Hematopoietic multipotent progenitor cell treated with erythropoietin and hydrocortisone succinate and interleukin-3 and kit ligand, for 17 days (in vitro differentiated cells): ENCODE measurements at regions not wholly inside any gene's neighbourhood (a gene's known extent, or its start where the extent isn't known, plus 50 kb on each side); places are given as distances from the start of the nearest gene placed in this dataset.
"Not testable (repeated sequence)": the region's sequence is repeated elsewhere in the genome, so short reads cannot be mapped to it uniquely, and the experiment has no call there.

ENCODE experiments used
- DNase-seq: peaks from one replicate; pipeline ENCODE4 v3.0.0-alpha.2; 2015; ENCODE audit warnings: low spot score

DNA sequence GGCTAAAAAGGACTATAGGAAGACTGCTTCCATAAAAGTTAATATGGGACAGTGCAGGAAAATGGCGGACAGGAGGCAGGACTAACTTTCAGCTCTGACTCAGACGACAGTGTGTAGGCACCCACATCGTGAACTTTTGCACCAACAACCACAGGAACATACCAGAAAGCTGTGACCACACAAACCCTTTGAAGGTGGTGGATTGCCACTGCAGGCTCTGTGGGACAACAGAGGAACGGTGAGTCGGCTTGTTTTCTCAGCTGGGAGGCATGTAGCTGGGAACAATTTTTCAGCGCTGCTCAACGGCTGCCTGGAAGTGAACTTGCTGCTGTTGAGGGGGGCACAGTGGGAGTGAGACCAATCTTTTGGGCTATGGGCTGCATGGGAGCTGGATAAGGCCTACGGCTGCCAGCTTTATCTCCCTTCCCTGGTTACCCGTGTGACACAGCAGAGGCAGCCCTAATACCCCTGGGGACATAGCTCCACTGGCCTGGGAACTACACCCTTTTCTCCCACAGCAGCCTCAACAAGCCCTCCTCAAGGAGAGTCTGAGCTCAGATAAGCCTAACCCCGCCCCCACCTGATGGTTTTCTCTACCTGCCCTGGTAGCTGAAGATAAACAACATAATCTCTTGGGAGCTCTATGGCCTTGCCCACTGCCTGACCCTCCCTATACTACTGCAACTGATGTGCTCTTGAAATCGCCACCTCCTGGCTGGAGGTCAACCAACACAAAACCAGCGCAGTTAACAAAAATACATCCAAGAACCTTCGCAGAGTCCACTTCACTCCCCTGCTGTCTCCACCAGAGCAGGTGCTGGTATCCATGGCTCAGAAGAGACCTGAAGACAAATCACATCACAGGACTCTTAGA, 1537.0 kb downstream of the C4orf33 start:
- DNase-seq = no peak

- DNase-seq = no peak
These were observed 1540.5 kb downstream of the C4orf33 start for GRCh38 chr4:130636486-130636885.

- no peak for DNase-seq
These were observed 1544.6 kb downstream of the C4orf33 start for GRCh38 chr4:130640592-130640991.

GRCh38 chr4:130646886-130647285, 1550.9 kb downstream of the C4orf33 start:
- DNase-seq = no peak

DNA sequence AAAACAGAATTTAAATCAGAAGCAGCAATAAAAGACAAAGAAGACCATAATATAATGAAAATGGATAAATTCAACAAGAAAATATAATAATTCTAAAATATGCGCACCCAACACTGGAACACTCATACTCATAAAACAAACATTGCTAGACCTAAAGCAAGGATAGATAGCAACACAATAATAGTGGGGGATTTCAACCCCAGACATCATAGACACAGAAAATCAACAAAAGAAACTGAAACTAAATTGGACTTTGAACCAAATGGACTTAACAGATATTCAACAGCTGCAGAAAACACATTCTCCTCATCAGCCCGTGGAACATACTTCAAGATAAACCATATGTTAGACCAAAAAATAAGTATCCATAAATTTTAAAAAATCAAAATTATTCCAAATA, 1552.6 kb downstream of the C4orf33 start:
- no peak for DNase-seq

DNA sequence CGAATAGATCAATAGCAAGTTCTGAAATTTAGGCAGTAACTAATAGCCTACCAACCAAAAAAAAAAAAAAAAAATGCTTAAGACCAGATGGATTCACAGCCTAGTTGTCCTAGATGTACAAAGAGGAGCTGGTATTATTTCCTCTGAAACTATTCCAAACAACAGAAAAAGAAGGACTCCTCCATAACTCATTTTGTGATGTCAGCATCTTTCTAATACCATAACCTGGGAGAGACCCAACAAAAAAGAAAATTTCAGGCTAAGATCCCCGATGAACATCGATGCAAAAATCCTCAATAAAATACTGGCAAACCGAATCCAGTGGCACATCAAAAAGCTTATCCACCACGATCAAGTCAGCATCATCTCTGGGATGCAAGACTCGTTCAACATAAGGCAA, 1557.9 kb downstream of the C4orf33 start:
- DNase-seq = no peak

GRCh38 chr4:130659320-130659719, 1563.4 kb downstream of the C4orf33 start:
- no peak for DNase-seq

GRCh38 chr4:130668859-130669258, 1572.9 kb downstream of the C4orf33 start:
- no peak for DNase-seq

- no peak for DNase-seq
These were observed 1579.3 kb downstream of the C4orf33 start for GRCh38 chr4:130675266-130675665.

DNA sequence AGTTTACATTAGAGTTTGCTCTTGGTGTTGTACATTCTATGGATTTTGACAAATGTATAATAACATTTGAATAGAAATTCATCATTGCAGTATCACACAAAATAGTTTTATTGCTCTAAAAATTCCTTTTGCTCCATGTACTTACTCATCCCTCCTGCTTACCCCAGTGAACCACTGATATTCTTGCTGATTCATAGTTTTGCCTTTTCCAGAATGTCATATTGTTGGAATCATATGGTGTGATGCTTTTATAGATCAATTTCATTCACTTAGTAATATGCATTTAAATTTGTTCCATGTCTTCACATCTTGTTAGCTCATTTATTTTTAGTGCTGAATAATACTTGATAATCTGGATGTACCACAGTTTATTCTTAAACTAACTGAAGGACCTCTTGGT, 1593.2 kb downstream of the C4orf33 start:
- DNase-seq = no peak

GRCh38 chr4:130698251-130698650, 1602.3 kb downstream of the C4orf33 start:
- no peak for DNase-seq

DNA sequence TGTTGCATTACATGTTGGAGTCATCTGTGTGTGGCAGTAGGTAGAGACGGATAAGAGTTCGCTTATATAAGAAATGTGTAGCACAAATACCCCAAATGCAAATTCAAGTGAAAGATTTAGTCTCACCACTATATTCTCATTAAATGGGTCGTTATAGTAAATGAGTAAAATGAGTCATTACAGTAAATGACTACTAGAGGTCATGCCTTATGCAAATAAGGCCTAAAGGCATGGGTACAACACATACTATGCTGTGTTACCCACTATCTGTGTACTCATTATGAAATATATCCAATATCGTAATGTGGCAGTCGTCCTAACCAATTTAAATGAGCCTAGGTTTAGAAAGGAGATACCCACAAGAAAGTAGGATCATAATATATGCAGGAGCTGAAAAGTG, 1603.1 kb downstream of the C4orf33 start:
- no peak for DNase-seq

GRCh38 chr4:130703211-130703935, 1607.4 kb downstream of the C4orf33 start:
- no peak for DNase-seq

DNA sequence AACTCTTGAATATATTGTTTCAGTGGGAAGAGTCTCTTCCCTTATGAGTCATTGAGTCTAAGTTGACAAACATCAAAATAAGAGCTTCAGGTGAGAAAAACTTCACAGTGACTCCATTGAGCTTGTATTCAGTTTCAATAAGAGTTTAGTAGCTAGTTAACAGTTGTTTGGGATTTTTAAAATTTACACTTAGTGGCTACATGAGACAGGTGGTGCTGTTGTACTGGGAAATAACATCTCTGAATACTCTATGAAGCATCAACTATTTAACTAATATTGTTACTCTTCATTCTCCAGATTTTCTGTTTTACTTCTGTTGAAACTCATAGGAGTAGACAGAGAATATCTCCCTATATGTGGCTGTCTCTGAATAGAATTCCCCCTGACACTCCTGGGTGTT, 1609.1 kb downstream of the C4orf33 start:
- no peak for DNase-seq

DNA sequence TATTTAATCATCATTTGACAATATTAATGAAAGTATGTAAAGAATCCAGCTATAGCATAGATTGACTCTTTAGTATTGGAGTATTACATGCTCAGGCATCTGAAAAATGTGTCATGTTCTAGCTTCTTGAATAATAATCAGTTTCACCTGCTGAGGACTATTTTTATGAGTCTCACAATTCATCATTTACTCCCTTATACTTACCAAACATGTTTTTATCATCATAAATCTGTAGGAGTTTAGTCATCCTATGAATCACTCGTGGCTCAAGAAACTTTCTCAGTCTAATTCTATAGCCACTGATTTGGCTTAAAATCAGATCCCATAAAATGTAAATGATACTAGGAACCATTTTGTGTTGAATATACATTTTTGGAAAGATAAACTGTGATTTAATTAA, 1616.1 kb downstream of the C4orf33 start:
- DNase-seq = no peak

DNA sequence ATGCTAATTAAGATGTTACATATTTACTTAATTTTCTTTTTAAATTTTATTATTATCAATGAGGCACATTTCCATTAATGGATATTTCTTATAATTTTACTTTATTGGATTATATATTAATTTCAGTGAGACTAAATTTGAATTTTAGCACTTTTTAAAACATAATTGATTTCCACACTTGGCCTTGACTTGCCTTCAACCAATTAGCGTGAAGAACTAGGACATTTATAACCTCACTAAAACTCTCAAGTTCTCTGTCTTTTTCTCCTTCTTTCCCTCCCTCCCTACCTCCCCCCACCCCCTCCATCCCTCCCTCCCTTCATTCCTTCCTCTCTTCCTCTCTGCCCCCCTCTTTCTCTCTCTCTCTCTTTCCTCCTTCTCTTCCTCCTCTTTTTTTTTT, 1618.1 kb downstream of the C4orf33 start:
- no peak for DNase-seq

- no peak for DNase-seq
These were observed 1626.4 kb downstream of the C4orf33 start for GRCh38 chr4:130722361-130722760.

- DNase-seq = no peak
These were observed 1640.7 kb downstream of the C4orf33 start for GRCh38 chr4:130736436-130737185.

GRCh38 chr4:130738233-130738632, 1642.3 kb downstream of the C4orf33 start:
- no peak for DNase-seq

DNA sequence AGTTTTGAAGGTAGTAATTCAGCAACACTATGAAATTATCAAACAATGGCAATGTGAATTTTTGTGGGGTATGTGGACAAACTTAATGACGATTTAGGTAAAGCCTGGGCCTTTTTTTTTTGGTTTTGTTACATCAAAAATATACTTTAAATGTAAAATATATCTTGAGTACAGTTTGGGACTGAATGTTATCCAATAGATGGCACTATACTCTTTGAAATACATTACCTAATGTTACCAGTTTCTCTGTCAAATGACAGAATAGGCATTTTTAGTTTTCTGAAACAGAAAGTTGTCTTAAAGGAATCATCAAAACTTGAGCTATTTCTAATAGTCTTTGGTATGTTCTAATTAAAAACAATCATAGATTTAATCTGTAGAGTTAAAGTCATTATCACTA, 1651.9 kb downstream of the C4orf33 start:
- DNase-seq = no peak

DNA sequence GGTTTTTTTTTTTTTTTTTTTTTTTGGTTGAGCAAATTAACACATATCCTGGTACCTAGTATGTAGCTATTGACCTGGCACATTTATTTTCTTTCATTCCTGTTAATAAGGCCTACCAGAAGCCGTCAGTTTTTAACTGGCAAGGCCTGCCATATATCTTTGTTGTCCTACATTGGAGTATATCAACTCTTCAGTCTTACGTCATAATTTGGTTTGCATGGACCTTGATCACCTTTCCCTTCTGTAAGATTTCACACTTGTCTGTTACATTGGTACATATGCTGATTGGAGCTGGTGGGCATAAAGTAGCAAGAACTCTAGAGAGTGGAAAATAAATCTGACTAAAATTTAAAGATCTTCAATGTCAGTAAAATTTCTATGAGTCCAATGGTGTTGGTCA, 1658.0 kb downstream of the C4orf33 start:
- no peak for DNase-seq

GRCh38 chr4:130760246-130760645, 1664.3 kb downstream of the C4orf33 start:
- DNase-seq = no peak

DNA sequence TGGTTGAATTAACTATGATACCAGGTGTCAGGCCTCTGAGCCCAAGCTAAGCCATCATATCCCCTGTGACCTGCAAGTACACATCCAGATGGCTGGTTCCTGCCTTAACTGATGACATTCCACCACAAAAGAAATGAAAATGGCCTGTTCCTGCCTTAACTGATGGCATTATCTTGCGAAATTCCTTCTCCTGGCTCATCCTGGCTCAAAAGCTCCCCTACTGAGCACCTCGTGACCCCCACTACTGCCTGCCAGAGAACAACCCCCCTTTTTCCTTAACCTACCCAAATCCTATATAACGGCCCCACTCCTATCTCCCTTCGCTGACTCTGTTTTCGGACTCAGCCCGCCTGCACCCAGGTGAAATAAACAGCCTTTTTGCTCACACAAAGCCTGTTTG, 1671.4 kb downstream of the C4orf33 start:
- DNase-seq = not testable (repeated sequence)
